ENCODE measurements at regions not wholly inside any gene's neighbourhood (a gene's known extent, or its start where the extent isn't known, plus 50 kb on each side); places are given as distances from the start of the nearest gene placed in this dataset.

- TF ChIP-seq CTCF (IDR thresholded peaks at IDR 0.05; ENCODE audit: low read depth, low read length), result no peak
- Histone ChIP-seq H3K4me3 (no peak overlapping the region), H3K27me3 (no peaks in the 10 kb centered on the region), H3K4me1 (ENCODE audit: low read depth) (no peaks in the 10 kb centered on the region), H3K36me3 (no peaks in the 10 kb centered on the region), H3K9me3 (ENCODE audit: low read depth) (no peaks in the 10 kb centered on the region), H3K27ac (no peak overlapping the region)
- DNase-seq (ENCODE audit: low read depth in 1 of 2, low spot score in 1 of 2), result peak in 1 of 2 donors; percentile 75
Observed at GRCh38 chr2:150167711-150168110, 319.8 kb downstream of the RND3 start.

- TF ChIP-seq CTCF (IDR thresholded peaks at IDR 0.05; ENCODE audit: low read depth, low read length), result no peak
- Histone ChIP-seq H3K4me1 (ENCODE audit: low read depth) (no peaks in the 10 kb centered on the region), H3K27ac (no peak overlapping the region), H3K4me3 (no peak overlapping the region), H3K27me3 (no peaks in the 10 kb centered on the region), H3K36me3 (no peaks in the 10 kb centered on the region), H3K9me3 (ENCODE audit: low read depth) (no peaks in the 10 kb centered on the region)
- DNase-seq (ENCODE audit: low read depth in 1 of 2, low spot score in 1 of 2), result no peak
Observed at GRCh38 chr2:150166313-150167051, 321.0 kb downstream of the RND3 start.

- H3K36me3 ChIP-seq, result no peaks in the 10 kb centered on the region
- H3K4me3 ChIP-seq, result no peak overlapping the region
- H3K9me3 ChIP-seq (ENCODE audit: low read depth), result no peaks in the 10 kb centered on the region
- TF ChIP-seq CTCF (IDR thresholded peaks at IDR 0.05; ENCODE audit: low read depth, low read length), result no peak
- H3K27me3 ChIP-seq, result no peaks in the 10 kb centered on the region
- no peaks in the 10 kb centered on the region for H3K4me1 ChIP-seq (ENCODE audit: low read depth)
- H3K27ac ChIP-seq, result no peak overlapping the region
- no peak for DNase-seq (ENCODE audit: low read depth in 1 of 2, low spot score in 1 of 2)
Observed at GRCh38 chr2:150165988-150166312, 321.5 kb downstream of the RND3 start.

GRCh38 chr2:150165442-150165841, 322.0 kb downstream of the RND3 start:
- no peaks in the 10 kb centered on the region for H3K4me1 ChIP-seq (ENCODE audit: low read depth)
- no peak overlapping the region for H3K27ac ChIP-seq
- no peaks in the 10 kb centered on the region for H3K9me3 ChIP-seq (ENCODE audit: low read depth)
- H3K27me3 ChIP-seq, result no peaks in the 10 kb centered on the region
- H3K4me3 ChIP-seq, result no peak overlapping the region
- peak in 1 of 2 donors; percentile 48 for DNase-seq (ENCODE audit: low read depth in 1 of 2, low spot score in 1 of 2)
- no peak for TF ChIP-seq CTCF (IDR thresholded peaks at IDR 0.05; ENCODE audit: low read depth, low read length)
- H3K36me3 ChIP-seq, result no peaks in the 10 kb centered on the region

- no peaks in the 10 kb centered on the region for H3K27me3 ChIP-seq
- H3K4me3 ChIP-seq, result no peak overlapping the region
- H3K36me3 ChIP-seq, result no peaks in the 10 kb centered on the region
- H3K27ac ChIP-seq, result no peak overlapping the region
- no peak for DNase-seq (ENCODE audit: low read depth in 1 of 2, low spot score in 1 of 2)
- H3K4me1 ChIP-seq (ENCODE audit: low read depth), result no peaks in the 10 kb centered on the region
- H3K9me3 ChIP-seq (ENCODE audit: low read depth), result no peaks in the 10 kb centered on the region
- no peak for TF ChIP-seq CTCF (IDR thresholded peaks at IDR 0.05; ENCODE audit: low read depth, low read length)
Observed at GRCh38 chr2:150162241-150162942, 325.1 kb downstream of the RND3 start.
